ENCODE measurements at regions not wholly inside any gene's neighbourhood (a gene's known extent, or its start where the extent isn't known, plus 50 kb on each side); places are given as distances from the start of the nearest gene placed in this dataset.

GRCh38 chr9:108213511-108213910 lies 642.3 kb downstream of the ACTL7B start:
- intact Hi-C loops (cut with micrococcal nuclease), result no loop called here
- no peak overlapping the region for H3K9ac ChIP-seq (ENCODE audit: low read length)
- H3K36me3 ChIP-seq (ENCODE audit: control insufficient read depth in 1 of 2, insufficient read depth in 2 of 2, low read length in 2 of 2), result no peaks in the 10 kb centered on the region
- H3K9me3 ChIP-seq (ENCODE audit: control insufficient read depth in 1 of 2, insufficient read depth in 1 of 2, low read depth in 1 of 2, low read length in 2 of 2), result no peaks in the 10 kb centered on the region
- no peak overlapping the region for H3K4me3 ChIP-seq (replicated peaks in 1 of 2; ENCODE audit: low read depth in 1 of 2, low read length in 2 of 2)
- ATAC-seq (no peak), DNase-seq (ENCODE audit: low read depth, low spot score) (no peak)
- no peaks in the 10 kb centered on the region for H3K27me3 ChIP-seq (ENCODE audit: insufficient read depth, low read length)
- no peaks in the 10 kb centered on the region for H4K20me1 ChIP-seq (ENCODE audit: insufficient read depth)
- TF ChIP-seq CTCF (IDR thresholded peaks at IDR 0.05 in 2 of 3, conservative IDR thresholded peaks at IDR 0.05 in 1 of 3; ENCODE audit: borderline replicate concordance in 1 of 3, insufficient read depth in 1 of 3, low read depth in 2 of 3, low read length in 2 of 3), result no peak
- TF ChIP-seq RAD21 (IDR thresholded peaks at IDR 0.05; ENCODE audit: low read depth), result no peak
- no peak for TF ChIP-seq REST (IDR thresholded peaks at IDR 0.05; ENCODE audit: low read depth)
- no peak overlapping the region for H2AFZ ChIP-seq (ENCODE audit: low read depth, low read length, poor library complexity, severe bottlenecking)
- H3K9me2 ChIP-seq (ENCODE audit: insufficient read depth), result no peaks in the 10 kb centered on the region
- POLR2A ChIA-PET, result no interaction called here
- no peak overlapping the region for H3K4me2 ChIP-seq (ENCODE audit: low read length)
- no peaks in the 10 kb centered on the region for H3K4me1 ChIP-seq (ENCODE audit: control insufficient read depth in 1 of 2, insufficient read depth in 2 of 2, low read length in 2 of 2)
- CTCF ChIA-PET, result no interaction called here
- RAD21 ChIA-PET (ENCODE audit: low non-redundant PET in 1 of 2, low total read pairs in 2 of 2, uncharacterized antibody in 2 of 2, unreplicated experiment in 2 of 2), result no interaction called here
- H3K79me2 ChIP-seq (ENCODE audit: insufficient read depth, low read length), result no peaks in the 10 kb centered on the region
- no peak overlapping the region for H3K27ac ChIP-seq (ENCODE audit: low read depth, low read length)
- BruUV-seq (replicated peaks), result no TSS peak

GRCh38 chr9:108212184-108212583 lies 643.6 kb downstream of the ACTL7B start:
- no peak overlapping the region for H2AFZ ChIP-seq (ENCODE audit: low read depth, low read length, poor library complexity, severe bottlenecking)
- H3K9ac ChIP-seq (ENCODE audit: low read length), result no peak overlapping the region
- intact Hi-C loops (cut with micrococcal nuclease), result no loop called here
- H3K27ac ChIP-seq (ENCODE audit: low read depth, low read length), result no peak overlapping the region
- no peak overlapping the region for H3K4me3 ChIP-seq (replicated peaks in 1 of 2; ENCODE audit: low read depth in 1 of 2, low read length in 2 of 2)
- RAD21 ChIA-PET (ENCODE audit: low non-redundant PET in 1 of 2, low total read pairs in 2 of 2, uncharacterized antibody in 2 of 2, unreplicated experiment in 2 of 2), result no interaction called here
- no TSS peak for BruUV-seq (replicated peaks)
- CTCF ChIA-PET, result no interaction called here
- no peaks in the 10 kb centered on the region for H3K36me3 ChIP-seq (ENCODE audit: control insufficient read depth in 1 of 2, insufficient read depth in 2 of 2, low read length in 2 of 2)
- H3K4me2 ChIP-seq (ENCODE audit: low read length), result no peak overlapping the region
- ATAC-seq (no peak), DNase-seq (ENCODE audit: low read depth, low spot score) (no peak)
- H3K9me3 ChIP-seq (ENCODE audit: control insufficient read depth in 1 of 2, insufficient read depth in 1 of 2, low read depth in 1 of 2, low read length in 2 of 2), result no peaks in the 10 kb centered on the region
- H3K9me2 ChIP-seq (ENCODE audit: insufficient read depth), result no peaks in the 10 kb centered on the region
- H3K4me1 ChIP-seq (ENCODE audit: control insufficient read depth in 1 of 2, insufficient read depth in 2 of 2, low read length in 2 of 2), result no peaks in the 10 kb centered on the region
- no peaks in the 10 kb centered on the region for H3K79me2 ChIP-seq (ENCODE audit: insufficient read depth, low read length)
- POLR2A ChIA-PET, result no interaction called here
- H4K20me1 ChIP-seq (ENCODE audit: insufficient read depth), result no peaks in the 10 kb centered on the region
- no peaks in the 10 kb centered on the region for H3K27me3 ChIP-seq (ENCODE audit: insufficient read depth, low read length)
- TF ChIP-seq ZFX (IDR thresholded peaks at IDR 0.05) (no peak), CEBPB (IDR thresholded peaks at IDR 0.05; ENCODE audit: low read depth) (no peak), YY1 (IDR thresholded peaks at IDR 0.05; ENCODE audit: extremely low read depth, insufficient replicate concordance, low read depth, low read length) (no peak), POLR2A (IDR thresholded peaks at IDR 0.05; ENCODE audit: borderline replicate concordance, extremely low read depth, insufficient read depth, insufficient read length) (no peak), SRF (IDR thresholded peaks at IDR 0.05; ENCODE audit: low read depth) (no peak), ZBTB33 (IDR thresholded peaks at IDR 0.05; ENCODE audit: extremely low read depth, insufficient replicate concordance, low read length) (no peak), CTCF (IDR thresholded peaks at IDR 0.05 in 2 of 3, conservative IDR thresholded peaks at IDR 0.05 in 1 of 3; ENCODE audit: borderline replicate concordance in 1 of 3, insufficient read depth in 1 of 3, low read depth in 2 of 3, low read length in 2 of 3) (no peak), EZH2 (IDR thresholded peaks at IDR 0.05) (no peak)

Measured in HCT116 (cell line).